Esophagus muscularis mucosa (tissue), 4 donors: ENCODE measurements at regions not wholly inside any gene's neighbourhood (a gene's known extent, or its start where the extent isn't known, plus 50 kb on each side); places are given as distances from the start of the nearest gene placed in this dataset.

Experiments used
- DNase-seq: peaks from one replicate; pipeline ENCODE4 v3.0.0-alpha.2; 2017; ENCODE audit errors: extremely low spot score
- H3K27ac ChIP-seq, 4 donors: fragments of 200-600 bp; sonication (generic); replicated peaks in 1 of 4; 1 replicate in 3 of 4; 2 replicates in 1 of 4; pipeline ENCODE4 v1.5.1; 2016 to 2019; ENCODE audit warnings: mild to moderate bottlenecking in 1 of 4
- H3K27me3 ChIP-seq, 4 donors: fragments of 200-600 bp; sonication (generic); one replicate each; pipeline versions ENCODE4 v1.5.1 to v1.6.0; 2016 to 2019
- H3K36me3 ChIP-seq, 4 donors: fragments of 200-600 bp; sonication (generic); one replicate each; pipeline ENCODE4 v1.5.1; 2016 to 2019
- H3K4me1 ChIP-seq, 4 donors: fragments of 200-600 bp; sonication (generic); one replicate each; pipeline ENCODE4 v1.5.1; 2016 to 2019
- H3K4me3 ChIP-seq, 4 donors: fragments of 200-600 bp; sonication (generic); 1 replicate in 2 of 4; 2 replicates in 2 of 4; pipeline ENCODE4 v1.5.1; 2016 to 2019; ENCODE audit warnings: mild to moderate bottlenecking in 4 of 4, moderate library complexity in 1 of 4
- H3K9me3 ChIP-seq, 4 donors: fragments of 200-600 bp; sonication (generic); 1 replicate in 3 of 4; 2 replicates in 1 of 4; pipeline ENCODE4 v1.5.1; 2016 to 2019
- CTCF ChIP-seq, 3 experiments: fragments of 200-600 bp in 2 of 3; fragments of 450-650 bp in 1 of 3; sonication (generic) in 2 of 3; IDR thresholded peaks; one replicate each; pipeline ENCODE4 v1.5.1; 2017 to 2019; ENCODE audit warnings: antibody characterized with exemption in 3 of 3, mild to moderate bottlenecking in 2 of 3, moderate library complexity in 1 of 3
- EP300 ChIP-seq: sonication (generic); formaldehyde crosslinking; IDR thresholded peaks from one replicate; pipeline ENCODE4 v1.6.1; 2017; ENCODE audit warnings: antibody characterized with exemption
- POLR2A ChIP-seq: fragments of 450-650 bp; IDR thresholded peaks from one replicate; pipeline ENCODE4 v1.6.1; 2017; ENCODE audit warnings: antibody characterized with exemption, moderate library complexity, mild to moderate bottlenecking, low read depth
- POLR2AphosphoS5 ChIP-seq, 2 donors: sonication (generic); formaldehyde crosslinking; IDR thresholded peaks; one replicate each; pipeline ENCODE4 v1.6.1; 2017; ENCODE audit warnings: antibody characterized with exemption in 2 of 2
- WGBS: methylation state at CpG from one replicate; pipeline ENCODE4 v1.1.5; 2018; 5-methylcytosine and 5-hydroxymethylcytosine counted together
- intact Hi-C: fragments of 100-400 bp; cut with DNase I; formaldehyde crosslinking; loops from one replicate; pipeline ENCODE4 v1.15.1; 2023

GRCh38 chrX:20620306-20620705 lies 353.6 kb upstream of the RPS6KA3 start:
- 68% methylated on average over 2 of the region's 2 CpGs for WGBS
- intact Hi-C loops, result no loop called here

GRCh38 chrX:20609916-20610415 lies 343.3 kb upstream of the RPS6KA3 start:
- no peaks in the 10 kb centered on the region for H3K4me1 ChIP-seq
- 79% methylated on average over 3 of the region's 3 CpGs for WGBS

More at GRCh38 chrX:20620306-20620705, 353.6 kb upstream of the RPS6KA3 start:
- H3K4me3 ChIP-seq, result no peak overlapping the region
- TF ChIP-seq EP300 (no peak), CTCF (IDR thresholded peaks at IDR 0.05) (no peak), POLR2A (no peak), POLR2AphosphoS5 (IDR thresholded peaks at IDR 0.05) (no peak)
- no peaks in the 10 kb centered on the region for H3K4me1 ChIP-seq
- no peaks in the 10 kb centered on the region for H3K36me3 ChIP-seq
- no peak for DNase-seq
- no peak overlapping the region for H3K27ac ChIP-seq
- peaks cover 0 to 10% (median 0%) of the 10 kb centered on the region in 4 donors for H3K9me3 ChIP-seq
- no peaks in the 10 kb centered on the region for H3K27me3 ChIP-seq

GRCh38 chrX:20606831-20607230 lies 340.1 kb upstream of the RPS6KA3 start:
- TF ChIP-seq POLR2AphosphoS5 (IDR thresholded peaks at IDR 0.05), result no peak
- no peak for TF ChIP-seq POLR2A
- no peak for TF ChIP-seq CTCF (IDR thresholded peaks at IDR 0.05)
- TF ChIP-seq EP300, result no peak
- WGBS, result 71% methylated on average over 4 of the region's 4 CpGs
- no peak for DNase-seq
- intact Hi-C loops, result no loop called here
- Histone ChIP-seq H3K9me3 (no peaks in the 10 kb centered on the region), H3K36me3 (no peaks in the 10 kb centered on the region), H3K27me3 (no peaks in the 10 kb centered on the region), H3K27ac (no peak overlapping the region), H3K4me3 (no peak overlapping the region), H3K4me1 (no peaks in the 10 kb centered on the region)

More at GRCh38 chrX:20609916-20610415, 343.3 kb upstream of the RPS6KA3 start:
- no peak for TF ChIP-seq POLR2A
- TF ChIP-seq POLR2AphosphoS5 (IDR thresholded peaks at IDR 0.05), result no peak
- no peak for TF ChIP-seq EP300
- no peak for TF ChIP-seq CTCF (IDR thresholded peaks at IDR 0.05)
- no peaks in the 10 kb centered on the region for H3K27me3 ChIP-seq
- intact Hi-C loops, result no loop called here
- no peaks in the 10 kb centered on the region for H3K36me3 ChIP-seq
- H3K9me3 ChIP-seq, result no peaks in the 10 kb centered on the region
- H3K4me3 ChIP-seq, result no peak overlapping the region
- no peak overlapping the region for H3K27ac ChIP-seq
- no peak for DNase-seq

GRCh38 chrX:20596856-20597255 lies 330.1 kb upstream of the RPS6KA3 start:
- 85% methylated on average over 2 of the region's 2 CpGs for WGBS
- Histone ChIP-seq H3K4me3 (no peak overlapping the region), H3K9me3 (no peaks in the 10 kb centered on the region), H3K27me3 (no peaks in the 10 kb centered on the region), H3K27ac (no peak overlapping the region), H3K36me3 (no peaks in the 10 kb centered on the region), H3K4me1 (peaks cover 0 to 4% (median 0%) of the 10 kb centered on the region in 4 donors)
- no peak for DNase-seq
- intact Hi-C loops, result no loop called here
- TF ChIP-seq POLR2A (no peak), CTCF (IDR thresholded peaks at IDR 0.05) (no peak), EP300 (no peak), POLR2AphosphoS5 (IDR thresholded peaks at IDR 0.05) (no peak)
